AG04449 (cell line): ENCODE measurements at regions not wholly inside any gene's neighbourhood (a gene's known extent, or its start where the extent isn't known, plus 50 kb on each side); places are given as distances from the start of the nearest gene placed in this dataset.

Experiments
- CTCF ChIA-PET: fragments of 350-600 bp; formaldehyde crosslinking; extraction: SDS; loops from one replicate; lab custom pipeline; 2021; ENCODE audit warnings: antibody characterized with exemption; lab: Yijun Ruan, JAX
- POLR2A ChIA-PET: fragments of 400-600, 350-600 bp; formaldehyde crosslinking; extraction: SDS; loops from one replicate; lab custom pipeline; 2020; ENCODE audit warnings: antibody characterized with exemption, inconsistent platforms; lab: Yijun Ruan, JAX
- DNase-seq: peaks from one replicate; pipeline ENCODE4 v3.0.0-alpha.2; 2010; ENCODE audit warnings: low read depth, low spot score
- H3K4me3 ChIP-seq: 2 replicates; pipeline ENCODE4 v1.5.1; 2011; ENCODE audit warnings: low read depth, mild to moderate bottlenecking, control low read depth, low read length
- CTCF ChIP-seq: IDR thresholded peaks from one replicate; pipeline ENCODE4 v1.5.1; 2011; ENCODE audit warnings: mild to moderate bottlenecking, moderate library complexity, low read length, control low read depth, inconsistent platforms; ENCODE audit not compliant: insufficient read depth; ENCODE audit errors: missing control alignments

GRCh38 chr9:23324511-23324910 lies 501.5 kb downstream of the ELAVL2 start:
- TF ChIP-seq CTCF: no peak
- no peak for DNase-seq
- ChIA-PET POLR2A (no interaction called here), CTCF (no interaction called here)
- no peak overlapping the region for H3K4me3 ChIP-seq

- CTCF ChIA-PET: no interaction called here
- POLR2A ChIA-PET: no interaction called here
- no peak overlapping the region for H3K4me3 ChIP-seq
- TF ChIP-seq CTCF: no peak
- no peak for DNase-seq
These were observed 499.4 kb downstream of the ELAVL2 start for GRCh38 chr9:23326597-23326996.

- DNase-seq: no peak
- TF ChIP-seq CTCF: no peak
- ChIA-PET POLR2A (no interaction called here), CTCF (no interaction called here)
- no peak overlapping the region for H3K4me3 ChIP-seq
These were observed 484.7 kb downstream of the ELAVL2 start for GRCh38 chr9:23341346-23341745.

GRCh38 chr9:23342291-23342690 lies 483.7 kb downstream of the ELAVL2 start:
- ChIA-PET CTCF (no interaction called here), POLR2A (no interaction called here)
- no peak for TF ChIP-seq CTCF
- no peak overlapping the region for H3K4me3 ChIP-seq
- DNase-seq: no peak

- no peak for DNase-seq
- TF ChIP-seq CTCF: no peak
- ChIA-PET POLR2A (no interaction called here), CTCF (no interaction called here)
- no peak overlapping the region for H3K4me3 ChIP-seq
These were observed 482.8 kb downstream of the ELAVL2 start for GRCh38 chr9:23343226-23343625.

- CTCF ChIA-PET: no interaction called here
- no peak for TF ChIP-seq CTCF
- POLR2A ChIA-PET: no interaction called here
- H3K4me3 ChIP-seq: no peak overlapping the region
- no peak for DNase-seq
These were observed 464.9 kb downstream of the ELAVL2 start for GRCh38 chr9:23361096-23361495.
